Transverse colon (tissue), 4 donors: ENCODE measurements at regions not wholly inside any gene's neighbourhood (a gene's known extent, or its start where the extent isn't known, plus 50 kb on each side); places are given as distances from the start of the nearest gene placed in this dataset.
"Not testable (repeated sequence)": the region's sequence is repeated elsewhere in the genome, so short reads cannot be mapped to it uniquely, and the experiment has no call there.

Experiments used
- DNase-seq: peaks from one replicate; pipeline ENCODE4 v3.0.0-alpha.2; 2019
- H3K27ac ChIP-seq, 4 donors: fragments of 200-600 bp; sonication (generic); 2 replicates each; pipeline ENCODE4 v1.5.1; 2016 to 2018; ENCODE audit warnings: inconsistent platforms in 4 of 4
- H3K27me3 ChIP-seq: fragments of 200-600 bp; sonication (generic); 2 replicates; pipeline ENCODE4 v1.5.1; 2017; ENCODE audit warnings: inconsistent platforms
- H3K36me3 ChIP-seq, 4 donors: fragments of 200-600 bp; sonication (generic); 2 replicates each; pipeline ENCODE4 v1.5.1; 2017 to 2019; ENCODE audit warnings: inconsistent platforms in 4 of 4
- H3K4me1 ChIP-seq, 4 donors: fragments of 200-600 bp; sonication (generic); 2 replicates each; pipeline ENCODE4 v1.5.1; 2017 to 2020; ENCODE audit warnings: inconsistent platforms in 4 of 4
- H3K4me3 ChIP-seq, 4 donors: fragments of 200-600 bp; sonication (generic); 1 replicate in 1 of 4; 2 replicates in 3 of 4; pipeline versions ENCODE4 v1.5.1 to v1.6.1; 2017 to 2019; ENCODE audit warnings: inconsistent platforms in 4 of 4
- H3K9me3 ChIP-seq, 2 donors: fragments of 200-600 bp; sonication (generic); 2 replicates each; pipeline ENCODE4 v1.5.1; 2017 to 2019; ENCODE audit warnings: inconsistent platforms in 2 of 2
- EP300 ChIP-seq: sonication (generic); formaldehyde crosslinking; IDR thresholded peaks from one replicate; pipeline ENCODE4 v1.6.1; 2017; ENCODE audit warnings: antibody characterized with exemption, low read depth
- POLR2A ChIP-seq: fragments of 450-650 bp; IDR thresholded peaks from one replicate; pipeline ENCODE4 v1.6.1; 2016; ENCODE audit warnings: antibody characterized with exemption, mild to moderate bottlenecking, moderate library complexity
- POLR2AphosphoS5 ChIP-seq, 3 donors: sonication (generic); formaldehyde crosslinking; IDR thresholded peaks; one replicate each; pipeline ENCODE4 v1.6.1; 2016; ENCODE audit warnings: antibody characterized with exemption in 3 of 3
- WGBS, 2 donors: methylation state at CpG; one replicate each; pipeline ENCODE4 v1.1.5; 2018; ENCODE audit warnings: low coverage in 1 of 2; 5-methylcytosine and 5-hydroxymethylcytosine counted together
- in situ Hi-C, 4 donors: fragments of 200-750 bp; cut with MboI; loops; one replicate each; pipeline versions ENCODE4 v1.15.0 to v1.15.1; 2017; ENCODE audit warnings: low sequenced_read_pairs in 3 of 4, low pct_ligation_motif_present in 1 of 4, low pct_unique_long_range_greater_than_20kb in 1 of 4
- intact Hi-C: fragments of 100-400 bp; cut with DNase I; formaldehyde crosslinking; loops from one replicate; pipeline ENCODE4 v1.15.1; 2023; ENCODE audit warnings: low total_unique reads
- TF ChIP-seq, protein P1 (sequence below), 5 experiments: fragments of 200-600 bp in 3 of 5; fragments of 450-650 bp in 2 of 5; sonication (generic) in 3 of 5; IDR thresholded peaks; 1 replicate in 2 of 5; 2 replicates in 3 of 5; pipeline ENCODE4 v1.5.1; 2016 to 2017; ENCODE audit warnings: antibody characterized with exemption in 5 of 5, inconsistent platforms in 3 of 5, mild to moderate bottlenecking in 2 of 5, moderate library complexity in 1 of 5

DNA sequence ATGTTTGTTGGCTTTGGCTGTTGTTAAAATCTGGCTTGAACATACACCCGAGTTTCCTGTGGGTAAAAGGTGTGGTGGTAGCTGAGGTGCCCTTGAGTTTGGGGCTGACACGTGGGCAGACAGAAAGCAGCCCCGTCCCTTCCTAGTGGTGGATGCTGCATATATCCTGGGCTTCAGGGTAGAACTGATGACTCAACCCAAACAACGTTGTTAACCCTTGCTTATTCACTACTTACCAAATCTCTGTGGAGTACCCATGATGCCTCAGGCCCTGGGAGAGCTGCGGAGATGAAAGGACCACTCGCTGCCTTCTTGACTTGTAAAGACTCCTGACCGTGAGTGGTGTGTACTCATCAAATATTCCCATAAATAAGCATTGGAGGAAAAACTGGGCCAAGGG is 245.1 kb downstream of the RAB11FIP2 start:
- 66% methylated on average over 7 of the region's 7 CpGs; no CpG with 5 or more reads in 1 of the 2 donors for WGBS, 2 donors
- intact Hi-C loops (no loop called here), in situ Hi-C loops (no loop called here)
- no peak for DNase-seq
- Histone ChIP-seq H3K4me1 (no peaks in the 10 kb centered on the region), H3K27ac (no peak overlapping the region), H3K4me3 (no peak overlapping the region), H3K27me3 (peaks cover 6% of the 10 kb centered on the region), H3K9me3 (no peaks in the 10 kb centered on the region), H3K36me3 (no peaks in the 10 kb centered on the region)
- TF ChIP-seq EP300 (no peak), POLR2A (no peak), POLR2AphosphoS5 (IDR thresholded peaks at IDR 0.05) (no peak)
- TF ChIP-seq, protein P1, sequence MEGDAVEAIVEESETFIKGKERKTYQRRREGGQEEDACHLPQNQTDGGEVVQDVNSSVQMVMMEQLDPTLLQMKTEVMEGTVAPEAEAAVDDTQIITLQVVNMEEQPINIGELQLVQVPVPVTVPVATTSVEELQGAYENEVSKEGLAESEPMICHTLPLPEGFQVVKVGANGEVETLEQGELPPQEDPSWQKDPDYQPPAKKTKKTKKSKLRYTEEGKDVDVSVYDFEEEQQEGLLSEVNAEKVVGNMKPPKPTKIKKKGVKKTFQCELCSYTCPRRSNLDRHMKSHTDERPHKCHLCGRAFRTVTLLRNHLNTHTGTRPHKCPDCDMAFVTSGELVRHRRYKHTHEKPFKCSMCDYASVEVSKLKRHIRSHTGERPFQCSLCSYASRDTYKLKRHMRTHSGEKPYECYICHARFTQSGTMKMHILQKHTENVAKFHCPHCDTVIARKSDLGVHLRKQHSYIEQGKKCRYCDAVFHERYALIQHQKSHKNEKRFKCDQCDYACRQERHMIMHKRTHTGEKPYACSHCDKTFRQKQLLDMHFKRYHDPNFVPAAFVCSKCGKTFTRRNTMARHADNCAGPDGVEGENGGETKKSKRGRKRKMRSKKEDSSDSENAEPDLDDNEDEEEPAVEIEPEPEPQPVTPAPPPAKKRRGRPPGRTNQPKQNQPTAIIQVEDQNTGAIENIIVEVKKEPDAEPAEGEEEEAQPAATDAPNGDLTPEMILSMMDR (IDR thresholded peaks at IDR 0.05): no peak

DNA sequence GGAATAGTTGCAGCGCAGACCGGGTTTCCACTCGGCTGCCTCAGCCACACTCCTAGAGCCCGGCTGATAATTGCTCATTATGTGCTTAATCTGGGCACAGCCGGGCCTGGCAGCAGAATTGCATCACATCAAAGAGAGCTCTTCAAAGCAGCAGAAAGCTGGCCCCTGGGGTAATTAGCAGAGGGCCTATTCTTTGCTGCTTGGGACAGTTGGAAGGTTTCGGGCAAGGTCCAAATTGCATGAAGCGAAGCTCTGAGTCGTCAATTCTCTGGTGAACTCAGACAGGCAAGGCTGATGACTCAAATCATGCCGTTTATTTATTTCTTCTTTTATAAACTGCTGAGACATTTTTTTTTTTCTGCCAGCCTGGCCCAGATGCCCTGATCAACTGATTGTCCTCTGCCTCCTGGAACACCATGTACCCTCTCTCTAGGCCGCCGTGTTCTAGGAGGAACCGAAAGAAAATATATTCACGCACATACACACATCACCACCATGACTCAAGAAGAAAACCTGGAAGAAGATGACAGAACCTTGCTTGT is 242.2 kb downstream of the RAB11FIP2 start:
- WGBS, 2 donors: 45 to 58% methylated on average over 3 to 13 of the region's 13 CpGs
- in situ Hi-C loops (no loop called here), intact Hi-C loops (no loop called here)
- TF ChIP-seq POLR2A: no peak
- TF ChIP-seq, protein P1 (IDR thresholded peaks at IDR 0.05): no peak
- no peaks in the 10 kb centered on the region for H3K36me3 ChIP-seq
- peaks cover 6% of the 10 kb centered on the region for H3K27me3 ChIP-seq
- H3K9me3 ChIP-seq: no peaks in the 10 kb centered on the region
- no peak overlapping the region for H3K4me3 ChIP-seq
- H3K27ac ChIP-seq: no peak overlapping the region
- H3K4me1 ChIP-seq: no peaks in the 10 kb centered on the region
- no peak for DNase-seq

DNA sequence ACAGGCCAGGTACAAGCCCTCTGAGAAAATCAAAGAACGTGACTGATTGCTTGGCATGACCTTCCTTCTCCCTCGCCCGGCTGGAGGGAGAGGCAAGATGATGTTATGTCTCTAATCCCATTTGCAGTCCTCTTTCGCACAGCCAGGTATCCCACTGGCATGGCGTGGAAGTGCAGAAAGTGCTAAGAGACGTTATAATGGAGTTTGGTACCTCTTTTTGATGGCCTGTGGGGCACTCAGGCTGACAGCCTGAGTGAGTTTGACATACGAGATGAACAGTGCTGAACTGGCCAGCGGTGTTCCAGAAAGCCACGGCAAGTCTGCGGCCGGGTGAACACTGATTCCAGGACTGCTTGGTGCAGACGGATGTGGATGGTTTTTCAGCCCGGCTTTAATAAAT is 241.6 kb downstream of the RAB11FIP2 start:
- in situ Hi-C loops (no loop called here), intact Hi-C loops (no loop called here)
- WGBS, 2 donors: 70 to 82% methylated on average over 6 to 13 of the region's 13 CpGs
- Histone ChIP-seq H3K4me1 (no peaks in the 10 kb centered on the region), H3K36me3 (no peaks in the 10 kb centered on the region), H3K27me3 (peaks cover 6% of the 10 kb centered on the region), H3K4me3 (no peak overlapping the region), H3K27ac (no peak overlapping the region), H3K9me3 (no peaks in the 10 kb centered on the region)
- TF ChIP-seq EP300 (no peak), POLR2A (no peak), POLR2AphosphoS5 (IDR thresholded peaks at IDR 0.05) (no peak)
- TF ChIP-seq, protein P1 (IDR thresholded peaks at IDR 0.05): no peak
- DNase-seq: no peak

DNA sequence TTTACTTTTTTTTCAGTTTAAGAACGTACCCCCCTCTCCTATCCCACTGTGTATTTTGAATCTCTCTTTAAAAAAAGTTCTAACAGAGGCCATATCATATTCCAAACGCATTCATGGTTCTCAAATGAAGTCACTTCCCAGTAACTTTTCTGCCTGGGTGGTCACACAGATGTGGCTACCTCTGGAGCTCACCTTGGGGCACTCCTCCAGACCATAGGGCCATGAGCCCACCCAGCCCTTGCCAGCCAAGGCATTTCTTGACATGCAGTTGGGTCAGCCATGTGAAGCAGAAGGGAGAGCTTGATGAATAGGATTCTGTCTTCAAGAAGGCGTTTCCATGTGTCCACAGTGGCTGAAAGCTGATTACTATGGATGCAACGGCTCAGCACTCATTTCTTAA is 239.3 kb downstream of the RAB11FIP2 start:
- Histone ChIP-seq H3K4me3 (no peak overlapping the region), H3K27ac (no peak overlapping the region), H3K4me1 (no peaks in the 10 kb centered on the region), H3K9me3 (no peaks in the 10 kb centered on the region), H3K27me3 (peaks cover 6% of the 10 kb centered on the region), H3K36me3 (no peaks in the 10 kb centered on the region)
- no peak for TF ChIP-seq POLR2A
- TF ChIP-seq, protein P1 (IDR thresholded peaks at IDR 0.05): no peak
- no peak for TF ChIP-seq EP300
- no peak for TF ChIP-seq POLR2AphosphoS5 (IDR thresholded peaks at IDR 0.05)
- intact Hi-C loops: no loop called here
- 56 to 83% methylated on average over 1 to 4 of the region's 4 CpGs for WGBS, 2 donors
- no peak for DNase-seq
- in situ Hi-C loops: no loop called here

DNA sequence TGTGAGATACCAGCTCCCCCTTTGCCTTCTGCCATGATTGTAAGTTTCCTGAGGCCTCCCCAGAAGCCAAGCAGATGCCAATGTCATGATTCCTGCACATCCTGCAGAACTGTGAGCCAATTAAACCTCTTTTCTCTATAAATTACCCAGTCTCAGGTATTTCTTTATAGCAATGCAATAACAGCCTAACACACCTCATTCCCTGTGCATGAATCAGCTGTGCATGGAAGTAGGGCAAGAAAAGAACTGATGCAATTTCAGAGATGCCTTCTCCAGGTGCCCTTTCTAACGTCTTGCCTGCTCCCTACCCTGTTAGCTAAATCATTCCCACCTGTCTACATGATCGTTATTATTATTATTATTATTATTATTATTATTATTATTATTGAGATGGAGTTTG is 230.9 kb downstream of the RAB11FIP2 start:
- H3K4me3 ChIP-seq, H3K9me3 ChIP-seq, H3K27ac ChIP-seq, DNase-seq, H3K4me1 ChIP-seq, intact Hi-C loops, H3K27me3 ChIP-seq, H3K36me3 ChIP-seq, in situ Hi-C loops: not testable (repeated sequence)
- 52% methylated on average over 2 of the region's 2 CpGs; no CpG with 5 or more reads in 1 of the 2 donors for WGBS, 2 donors
